Amniotic epithelial cell (primary cell): ENCODE measurements at regions not wholly inside any gene's neighbourhood (a gene's known extent, or its start where the extent isn't known, plus 50 kb on each side); places are given as distances from the start of the nearest gene placed in this dataset.
A peak's percentile ranks its signal among the peaks of the same experiment; 100 is the strongest.

Source experiments
- DNase-seq: peaks from one replicate; pipeline ENCODE4 v3.0.0-alpha.2; 2010; ENCODE audit warnings: low read depth

DNA sequence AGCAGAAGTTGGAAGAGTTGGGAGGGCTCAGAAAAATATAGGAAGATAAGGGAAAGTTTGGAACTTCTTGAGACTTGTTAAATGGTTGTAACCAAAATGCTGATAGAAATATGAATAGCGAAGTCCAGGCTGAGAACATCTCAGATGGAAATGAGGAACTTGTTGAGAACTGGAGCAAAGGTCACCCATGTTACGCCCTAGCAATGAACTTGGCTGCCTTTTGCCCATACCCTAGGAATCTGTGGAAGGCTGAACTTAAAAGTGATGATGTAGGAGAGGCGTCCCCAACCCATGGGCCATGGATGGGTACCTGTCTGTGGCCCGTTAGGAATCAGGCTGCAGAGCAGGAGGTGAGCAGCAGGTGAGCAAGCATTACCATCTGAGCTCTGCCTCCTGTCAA is 347.8 kb downstream of the ARL4A start:
- no peak for DNase-seq

DNA sequence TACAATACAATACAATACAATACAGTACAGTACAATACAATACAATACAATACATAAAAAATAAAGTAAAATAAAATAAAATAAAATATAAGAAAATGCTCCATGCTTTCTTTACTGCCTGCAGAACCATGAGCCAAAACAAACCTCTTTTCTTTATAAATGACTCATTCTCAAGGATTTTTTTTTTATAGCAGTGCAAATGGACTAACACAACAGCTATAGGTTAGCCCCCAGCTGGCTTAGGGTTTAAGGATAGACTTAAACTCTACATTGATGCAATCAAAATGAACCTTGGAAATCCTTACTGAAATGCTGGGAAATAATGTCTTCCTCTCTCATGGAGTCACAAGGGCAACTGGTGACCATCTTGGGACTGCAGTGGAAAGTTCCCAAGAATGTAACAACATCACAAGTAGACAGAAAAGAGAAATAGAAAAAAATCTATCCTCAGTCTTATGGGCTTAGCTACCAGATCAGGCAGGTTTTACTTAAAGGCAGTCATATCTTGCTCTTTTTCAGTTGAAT is 348.9 kb downstream of the ARL4A start:
- no peak for DNase-seq

DNA sequence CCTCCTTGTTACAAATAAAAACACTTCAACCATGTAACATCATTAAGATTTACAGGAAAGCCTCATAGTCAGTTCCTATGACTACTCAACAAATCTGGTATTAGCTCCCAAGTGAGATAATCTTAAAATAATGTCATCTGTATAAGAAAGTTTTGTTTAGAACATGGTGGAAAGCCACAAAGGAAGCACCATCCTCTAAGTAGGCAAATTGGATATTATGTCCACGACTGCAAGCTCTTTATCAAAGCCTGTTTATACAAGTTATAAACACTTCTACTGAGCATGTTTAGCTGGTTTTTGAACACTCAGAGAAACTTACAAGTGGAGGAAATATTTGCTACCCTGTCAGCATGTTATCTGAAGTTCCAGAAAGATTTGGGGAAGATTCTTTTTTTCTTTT is 349.8 kb downstream of the ARL4A start:
- DNase-seq: no peak

DNA sequence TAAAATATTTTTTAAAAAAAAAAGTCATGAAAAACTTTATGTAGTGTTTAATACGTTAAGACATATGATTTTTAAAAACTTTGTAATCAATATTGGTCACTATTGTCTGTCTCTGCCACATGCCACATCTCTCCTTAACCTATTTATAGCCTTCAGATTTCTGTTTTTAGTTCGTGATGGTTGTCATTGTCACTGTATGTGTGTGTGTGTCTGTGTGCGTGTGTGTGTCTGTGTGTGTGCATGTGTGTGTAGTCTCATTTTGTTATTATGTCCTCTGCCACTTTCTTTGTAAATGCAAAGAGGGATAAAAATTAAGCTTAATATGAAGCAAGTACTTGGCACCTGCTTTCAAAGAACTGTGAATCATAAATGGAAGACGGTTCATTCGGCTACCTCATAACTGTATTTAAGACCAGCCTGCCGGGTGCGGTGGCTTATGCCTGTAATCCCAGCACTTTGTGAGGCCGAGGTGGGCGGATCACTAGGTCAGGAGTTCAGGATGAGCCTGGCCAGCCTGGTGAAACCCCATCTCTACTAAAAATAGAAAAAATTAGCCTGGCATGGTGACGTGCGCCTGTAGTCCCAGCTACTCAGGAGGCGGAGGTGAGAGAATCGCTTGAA is 354.0 kb downstream of the ARL4A start:
- peak; percentile 16 for DNase-seq

DNA sequence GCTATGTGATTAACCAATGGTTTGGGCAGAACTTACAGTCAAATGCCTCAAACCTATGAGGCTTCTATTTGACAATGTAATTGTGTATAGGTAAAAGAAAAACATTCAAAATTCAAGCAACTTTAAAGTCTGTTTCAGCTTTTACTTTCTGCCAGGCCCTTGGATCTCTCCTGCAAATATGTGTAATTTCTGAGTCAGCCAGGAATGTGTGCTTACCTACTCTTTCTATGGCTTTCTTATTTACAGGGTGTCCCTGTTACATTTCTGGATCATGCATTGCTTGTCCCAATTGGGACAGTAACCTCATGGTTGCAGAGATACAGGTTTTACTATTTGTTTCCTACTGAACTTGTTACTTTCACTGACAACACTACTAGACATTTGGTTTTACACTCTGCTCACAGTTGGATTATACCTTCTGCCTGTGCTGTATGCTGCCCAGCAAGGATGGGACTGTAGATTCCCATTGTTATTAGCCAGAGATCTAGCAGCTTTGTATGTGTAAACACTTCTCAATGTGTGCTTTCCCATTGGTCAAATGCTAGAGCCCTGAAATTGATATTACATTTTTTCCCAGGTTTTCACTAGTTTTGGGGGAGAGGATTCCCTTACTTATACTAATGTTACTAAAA is 355.3 kb downstream of the ARL4A start:
- DNase-seq: peak; percentile 23

DNA sequence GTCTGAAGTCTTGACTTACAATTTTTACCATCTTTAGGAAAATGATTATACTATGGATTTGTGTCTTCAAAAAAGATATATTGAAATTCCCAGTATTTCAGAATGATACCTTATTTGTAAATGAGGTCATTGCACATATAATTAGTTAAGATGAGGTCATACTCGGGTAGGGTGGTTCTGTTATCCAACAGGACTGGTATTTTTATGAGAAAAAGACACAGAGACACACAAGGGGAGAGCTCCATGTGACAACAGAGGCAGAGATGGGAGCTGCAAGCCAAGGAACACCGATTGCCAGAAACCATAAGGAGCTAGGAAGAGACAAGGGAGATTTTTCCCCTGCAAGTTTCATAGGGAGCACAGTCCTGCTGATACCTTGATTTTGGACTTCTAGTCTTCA is 356.9 kb downstream of the ARL4A start:
- DNase-seq: no peak

DNA sequence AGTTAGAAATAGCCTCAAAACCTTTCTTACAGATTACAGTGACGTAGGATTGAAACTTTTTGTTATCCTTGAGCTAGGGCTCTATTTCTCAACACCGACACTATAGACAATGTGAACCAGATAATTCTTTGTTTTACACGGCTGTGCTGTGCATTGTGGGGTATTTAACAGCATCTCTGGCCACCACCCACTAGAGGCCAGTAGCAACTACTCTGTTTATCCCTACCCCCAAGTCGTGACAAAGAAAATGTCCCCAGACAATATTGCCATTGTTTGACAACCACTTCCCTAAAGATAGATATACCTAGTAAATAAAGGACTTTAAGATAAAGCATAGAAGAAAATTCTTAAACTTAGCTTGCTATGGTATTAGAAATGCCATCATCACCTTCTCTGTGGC is 359.6 kb downstream of the ARL4A start:
- DNase-seq: no peak

DNA sequence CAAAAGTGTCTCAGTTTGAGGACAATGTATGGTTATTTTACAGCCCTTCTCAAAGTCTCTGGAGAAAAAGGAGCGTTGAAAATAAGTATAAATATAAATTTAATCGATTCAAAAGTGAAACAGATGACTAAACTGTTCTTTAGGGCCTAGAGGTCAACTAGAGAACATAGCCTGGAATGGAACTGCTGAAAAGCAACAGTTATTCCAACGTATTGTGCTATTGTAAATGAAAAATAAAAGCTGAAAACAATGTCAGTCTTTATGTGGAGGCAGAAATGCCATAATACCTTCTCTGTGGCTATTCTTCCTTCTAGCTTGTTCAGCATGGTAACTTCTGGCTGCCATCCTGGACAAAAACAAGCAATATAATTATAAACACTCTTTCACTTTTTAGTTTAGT is 362.5 kb downstream of the ARL4A start:
- no peak for DNase-seq

DNA sequence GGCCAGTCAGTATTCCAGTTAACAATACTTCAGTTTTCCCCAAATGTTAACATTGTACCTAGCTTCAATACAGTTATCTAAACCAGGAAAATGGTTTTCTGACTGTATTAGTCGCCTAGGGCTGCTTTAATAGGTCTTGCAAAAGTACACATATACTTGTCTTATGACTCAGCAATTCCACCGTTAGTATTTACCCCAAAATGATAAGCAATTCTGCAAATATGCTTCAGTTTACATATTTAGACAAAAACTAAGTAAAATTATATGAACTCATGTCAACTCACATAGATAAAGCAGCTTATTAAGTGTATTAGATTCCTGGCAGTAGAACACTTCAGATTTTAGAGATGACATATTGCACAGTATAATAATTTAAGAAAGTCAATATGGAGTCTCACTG is 363.3 kb downstream of the ARL4A start:
- DNase-seq: peak; percentile 91

DNA sequence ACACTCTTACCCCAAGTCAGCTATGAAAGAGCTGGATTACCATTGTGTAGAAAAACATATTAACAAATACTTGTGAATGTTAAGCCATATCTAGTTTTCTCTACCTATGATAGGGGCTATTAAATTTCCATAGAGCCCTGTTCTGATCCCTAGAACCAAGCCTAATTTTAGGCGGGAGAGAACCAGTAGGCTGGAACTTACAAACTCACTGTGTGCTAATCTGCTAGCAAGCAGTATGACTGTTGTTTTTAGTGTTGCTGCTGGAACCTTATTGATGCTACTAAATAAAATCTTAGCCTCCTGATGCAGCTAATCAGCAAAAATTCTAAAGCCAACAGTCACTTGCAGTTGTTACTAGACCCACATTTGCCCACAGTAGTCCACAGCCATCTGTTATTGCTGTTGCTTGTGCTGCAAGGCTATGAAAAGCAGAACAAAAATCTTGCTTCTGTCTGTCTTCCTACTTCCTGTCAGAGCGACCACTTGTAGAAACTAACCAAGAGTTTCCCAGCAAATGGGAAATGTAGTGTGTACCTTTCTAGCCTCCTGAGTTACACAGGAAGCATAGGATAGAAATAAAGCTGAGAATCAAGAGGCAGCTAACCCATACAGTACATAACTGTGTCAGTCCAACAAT is 368.4 kb downstream of the ARL4A start:
- no peak for DNase-seq

DNA sequence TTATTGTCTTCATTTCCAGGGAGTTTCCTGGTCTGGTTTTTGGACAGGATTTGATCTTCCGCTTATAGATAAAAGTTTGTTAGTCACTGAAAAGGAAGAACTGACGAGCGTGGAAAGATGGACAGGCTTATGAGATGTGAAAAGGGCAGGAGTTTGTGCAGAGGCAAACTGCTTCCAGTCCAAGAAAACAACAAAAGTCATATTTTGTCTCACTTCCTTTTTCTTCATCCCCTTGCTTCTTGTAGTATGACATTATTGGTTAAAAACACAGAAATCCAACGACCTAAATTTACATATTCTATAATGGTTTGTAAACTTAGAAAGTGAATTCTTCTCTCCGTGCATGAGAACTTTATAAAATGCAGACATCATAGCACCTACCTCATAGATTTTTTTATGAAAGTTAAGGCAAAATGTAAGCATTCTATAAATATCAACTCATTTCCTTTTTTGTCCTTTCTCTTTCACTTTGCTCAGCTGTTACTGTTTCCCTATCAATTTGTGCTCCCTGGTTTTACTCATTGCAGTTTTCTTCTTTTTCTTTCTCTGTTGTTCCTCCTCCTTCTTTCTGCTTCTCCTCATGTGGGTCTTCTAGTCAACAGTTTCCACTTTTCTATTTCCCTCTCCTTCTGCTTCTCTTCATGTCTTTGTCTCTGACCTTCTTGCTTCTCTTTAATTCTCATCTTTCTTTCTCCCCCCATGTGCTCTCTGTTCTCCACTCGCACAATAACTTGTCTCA is 370.2 kb downstream of the ARL4A start:
- DNase-seq: no peak

DNA sequence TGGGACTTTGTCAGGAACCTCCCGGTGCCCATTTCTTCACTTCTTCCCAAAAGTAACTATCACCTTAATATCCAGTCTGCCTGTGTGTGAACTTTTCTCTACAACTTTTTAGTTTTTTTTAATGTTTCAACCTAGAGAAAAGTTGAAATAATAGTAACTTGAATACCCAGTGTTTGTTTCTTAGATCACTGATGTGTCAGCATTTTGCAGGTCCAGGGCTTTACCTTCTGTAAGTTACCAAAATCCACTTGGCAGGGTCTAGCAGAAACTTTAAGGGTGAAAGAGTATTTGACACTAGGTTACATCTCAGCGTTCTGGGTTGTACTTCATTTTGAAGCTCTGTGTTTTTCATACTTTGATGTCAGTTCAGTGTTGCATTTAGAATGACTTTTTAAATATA is 372.7 kb downstream of the ARL4A start:
- no peak for DNase-seq

DNA sequence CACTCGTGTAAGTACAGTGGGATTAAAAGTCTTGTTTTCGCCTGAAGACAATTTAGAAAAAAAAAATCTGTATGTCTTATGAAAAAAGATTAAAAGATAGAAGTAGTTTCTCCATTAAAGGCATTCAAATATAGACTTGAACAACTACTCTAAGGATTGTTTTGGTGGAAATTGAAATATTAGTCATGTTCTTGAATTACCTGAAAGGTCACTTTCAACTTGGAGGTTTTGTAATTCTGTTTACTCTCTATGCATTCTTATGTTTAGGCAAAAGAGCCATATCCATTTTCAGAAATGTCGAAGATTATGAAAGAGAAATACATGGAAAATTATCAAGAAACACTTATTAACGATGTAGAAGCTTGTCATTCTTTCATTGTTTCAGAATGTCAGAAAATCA is 373.7 kb downstream of the ARL4A start:
- no peak for DNase-seq

DNA sequence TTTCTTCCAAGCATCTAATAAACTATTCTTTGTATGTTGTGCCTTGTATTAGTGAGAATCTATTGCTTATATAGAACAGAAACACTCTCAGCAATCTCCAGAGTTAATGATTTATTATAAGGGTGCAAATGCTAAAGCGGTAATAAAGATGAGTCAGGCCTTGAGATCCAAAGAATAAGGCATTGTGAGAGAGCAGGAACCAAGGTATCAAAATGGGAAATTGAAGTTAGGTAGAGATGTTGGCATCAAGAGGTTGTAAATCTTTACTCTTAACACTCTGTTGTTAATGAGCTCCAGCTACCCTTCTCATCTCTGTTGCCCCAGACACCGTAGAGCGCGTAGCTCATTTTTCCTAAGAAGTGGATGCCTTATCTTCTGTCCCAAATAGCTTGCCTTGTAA is 375.2 kb downstream of the ARL4A start:
- DNase-seq: no peak

DNA sequence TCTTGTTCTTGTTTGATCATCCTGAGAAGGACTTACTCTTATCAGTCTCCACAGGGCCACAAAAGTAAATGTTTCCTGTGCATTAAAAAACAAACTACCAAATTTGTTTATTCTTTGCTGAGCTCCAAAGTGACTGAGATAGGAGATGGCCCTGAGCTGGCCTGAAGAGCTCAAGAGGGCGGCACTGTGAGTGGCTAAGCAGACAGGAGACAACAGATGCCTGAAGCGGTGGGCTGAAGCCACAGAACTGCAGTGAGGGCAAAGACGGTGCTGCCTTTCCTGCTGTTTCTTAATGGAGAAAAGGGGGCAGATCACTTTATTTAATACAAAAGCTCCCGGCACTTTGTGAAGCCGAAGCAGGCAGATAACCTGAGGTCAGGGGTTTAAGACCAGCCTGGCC is 379.6 kb downstream of the ARL4A start:
- no peak for DNase-seq

DNA sequence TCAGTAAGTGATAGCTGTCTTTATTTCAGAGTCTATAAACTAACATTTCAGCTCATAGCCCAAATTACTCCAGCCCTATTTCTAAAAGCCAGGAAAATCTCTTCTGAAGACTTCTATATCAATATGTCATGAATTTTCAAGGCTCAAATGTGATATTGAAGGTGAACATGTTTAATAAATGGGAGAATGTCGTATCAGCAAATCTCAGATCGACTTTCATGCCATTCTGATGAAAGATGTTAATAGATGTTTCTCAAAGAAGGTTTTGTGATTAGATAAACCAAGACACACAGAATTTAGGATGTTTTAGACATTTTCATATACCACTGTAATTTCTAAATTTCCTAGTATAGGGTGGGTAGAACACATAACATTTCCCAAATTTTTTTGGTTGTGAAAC is 380.6 kb downstream of the ARL4A start:
- no peak for DNase-seq

DNA sequence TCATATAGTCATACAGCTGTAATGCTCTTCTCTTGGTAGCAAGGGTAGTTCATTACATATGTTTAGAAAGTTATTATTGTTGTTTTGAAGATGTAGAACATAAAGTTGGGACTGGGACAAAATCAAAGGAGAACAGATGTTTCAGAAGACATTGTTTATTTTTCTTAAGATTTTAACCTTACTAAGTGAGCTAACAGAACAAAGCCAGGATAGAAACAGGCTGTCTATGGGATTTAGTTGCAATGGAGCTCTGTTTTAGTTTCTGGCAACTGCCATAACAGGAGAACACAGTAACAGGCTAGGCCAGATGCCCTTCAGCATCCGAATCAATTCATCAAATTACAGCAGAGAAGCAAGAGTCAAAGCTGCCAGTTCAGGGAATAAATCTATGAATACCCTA is 382.4 kb downstream of the ARL4A start:
- DNase-seq: no peak

DNA sequence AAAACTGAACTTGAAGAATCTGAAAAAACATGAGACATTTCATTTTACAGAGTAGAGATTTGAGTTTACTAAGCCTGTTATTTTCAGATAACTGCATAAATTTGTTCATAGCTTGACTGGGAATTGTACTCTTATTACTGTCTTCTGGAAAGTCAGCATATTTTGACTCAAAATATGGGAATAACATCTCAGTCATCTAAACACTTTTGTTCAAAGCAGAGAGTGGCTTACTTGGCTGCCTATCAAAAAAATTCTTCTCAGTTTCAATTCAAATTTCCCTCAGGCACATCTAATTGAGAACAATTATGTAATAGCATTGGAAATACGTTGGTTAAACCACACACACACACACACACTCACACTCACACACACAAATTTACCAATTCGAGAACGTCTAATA is 384.6 kb downstream of the ARL4A start:
- DNase-seq: no peak

DNA sequence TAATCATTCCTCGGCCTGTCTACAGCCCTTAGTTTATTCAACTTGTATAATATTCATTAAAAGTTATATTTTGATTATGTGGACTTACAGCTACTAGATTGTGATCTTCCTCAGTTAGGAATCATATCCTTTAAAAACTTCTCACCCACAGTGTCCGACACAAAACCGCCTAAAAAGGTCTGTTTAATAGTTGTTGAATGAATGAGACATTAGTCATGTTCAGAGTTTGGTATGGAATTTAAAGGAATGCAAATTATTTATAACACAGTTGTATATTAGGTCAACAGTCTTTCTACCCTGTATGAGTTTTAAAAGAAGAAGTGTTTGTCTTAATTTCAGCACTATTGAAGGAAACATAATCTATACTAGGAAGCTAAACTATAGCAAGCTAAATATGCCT is 390.0 kb downstream of the ARL4A start:
- DNase-seq: peak; percentile 31

DNA sequence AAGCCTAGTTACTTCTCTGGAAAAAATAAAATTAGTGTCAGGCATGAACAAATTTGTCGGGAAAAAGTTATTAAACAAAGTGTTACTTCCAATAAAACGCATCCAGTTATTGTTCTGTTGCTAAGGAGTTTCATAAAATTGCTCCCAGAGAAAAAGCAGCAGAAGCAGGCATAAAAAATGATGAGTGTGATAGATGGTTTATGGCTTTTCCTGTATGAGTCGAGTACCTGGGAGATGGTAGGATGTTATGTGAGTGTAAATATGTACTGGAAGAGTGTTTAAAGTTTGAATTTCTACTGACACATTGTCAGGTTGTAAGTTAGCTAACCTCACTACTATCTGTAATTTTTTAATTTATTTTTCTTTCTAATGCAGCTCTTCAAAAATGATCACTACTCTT is 390.7 kb downstream of the ARL4A start:
- DNase-seq: no peak

DNA sequence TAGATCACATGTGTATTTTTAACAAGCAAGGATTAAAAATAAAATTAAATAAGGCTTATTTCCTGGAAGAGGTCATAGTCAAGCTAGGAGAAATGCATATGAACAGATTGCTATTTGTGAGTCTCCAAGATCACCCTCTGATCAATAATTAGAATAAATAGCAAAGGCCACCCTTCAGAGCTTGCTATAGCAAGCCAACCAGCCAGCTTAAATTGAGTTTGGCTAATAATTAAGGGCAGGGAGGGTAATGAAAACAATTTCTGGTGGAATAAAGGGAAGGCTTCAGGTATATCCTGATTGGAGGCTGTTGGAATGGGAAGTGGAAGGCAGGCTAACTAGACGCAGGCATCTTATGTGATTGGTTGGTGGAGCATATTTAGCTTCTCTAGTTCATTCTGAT is 403.5 kb downstream of the ARL4A start:
- no peak for DNase-seq

DNA sequence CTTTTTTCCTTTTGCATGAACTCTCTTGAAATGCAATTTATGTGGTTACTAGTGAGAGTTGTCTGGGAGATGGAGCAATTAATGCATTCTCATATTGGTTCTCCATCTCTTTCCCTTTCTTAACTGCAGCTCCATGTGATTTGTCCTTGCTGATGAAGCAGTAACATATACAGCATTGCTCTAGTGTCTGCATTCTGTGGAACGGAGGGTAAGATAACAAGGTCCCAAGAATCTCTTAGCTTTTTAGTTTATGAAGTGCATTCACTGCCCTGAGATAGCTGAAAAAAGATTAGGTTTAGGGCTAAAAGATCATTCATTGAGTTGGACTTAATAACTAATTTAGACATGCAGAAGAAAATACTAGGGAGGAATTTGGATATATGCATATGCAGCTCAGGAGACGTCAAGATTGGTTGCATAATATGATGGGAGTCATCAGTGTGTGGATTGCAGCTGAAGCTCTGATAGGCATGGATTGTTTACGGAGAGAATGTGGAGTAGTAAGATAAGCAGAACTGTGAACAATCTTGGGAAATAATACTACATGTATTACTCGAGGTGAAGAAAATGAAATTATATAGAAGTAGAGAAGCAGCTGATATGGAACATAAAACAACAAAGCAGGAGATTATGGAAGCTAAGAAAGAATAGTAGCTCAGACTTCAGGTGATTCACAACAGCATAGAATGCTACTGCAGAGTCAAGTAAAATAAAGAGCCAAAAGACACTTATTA is 404.7 kb downstream of the ARL4A start:
- DNase-seq: peak; percentile 94

DNA sequence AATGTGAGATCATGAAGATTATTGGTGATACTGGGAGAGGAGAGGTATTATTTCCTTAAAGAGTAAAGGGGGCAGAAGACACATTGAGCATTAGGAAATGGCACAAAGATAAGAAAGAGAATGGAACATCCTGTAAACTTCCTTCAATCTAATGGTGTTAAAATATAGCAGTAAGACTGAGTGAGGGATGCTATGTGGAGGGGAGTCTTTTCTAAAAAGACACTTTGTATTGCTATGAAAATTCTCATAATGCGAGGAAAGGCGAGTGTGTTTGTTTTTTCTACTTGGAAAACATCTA is 405.2 kb downstream of the ARL4A start:
- no peak for DNase-seq
